ENCODE measurements at regions not wholly inside any gene's neighbourhood (a gene's known extent, or its start where the extent isn't known, plus 50 kb on each side); places are given as distances from the start of the nearest gene placed in this dataset.
"Not testable (repeated sequence)": the region's sequence is repeated elsewhere in the genome, so short reads cannot be mapped to it uniquely, and the experiment has no call there.

GRCh38 chr5:136924490-136924889, 559.1 kb upstream of the TRPC7 start:
- no peak for DNase-seq

- DNase-seq: no peak
Observed at GRCh38 chr5:136910625-136911024, 545.3 kb upstream of the TRPC7 start.

- DNase-seq: no peak
Observed at GRCh38 chr5:136909906-136910305, 544.6 kb upstream of the TRPC7 start.

- DNase-seq: no peak
Observed at GRCh38 chr5:136907371-136907770, 542.0 kb upstream of the TRPC7 start.

- no peak for DNase-seq
Observed at GRCh38 chr5:136906545-136906944, 541.2 kb upstream of the TRPC7 start.

- DNase-seq: no peak
Observed at GRCh38 chr5:136905571-136905970, 540.2 kb upstream of the TRPC7 start.

GRCh38 chr5:136894070-136894469, 528.7 kb upstream of the TRPC7 start:
- no peak for DNase-seq

GRCh38 chr5:136892000-136892399, 526.7 kb upstream of the TRPC7 start:
- DNase-seq: no peak

- no peak for DNase-seq
Observed at GRCh38 chr5:136891175-136891972, 526.0 kb upstream of the TRPC7 start.

- DNase-seq: no peak
Observed at GRCh38 chr5:136890431-136891148, 525.2 kb upstream of the TRPC7 start.

- no peak for DNase-seq
Observed at GRCh38 chr5:136886608-136887007, 521.3 kb upstream of the TRPC7 start.

GRCh38 chr5:136864960-136865359, 499.6 kb upstream of the TRPC7 start:
- no peak for DNase-seq

- DNase-seq: no peak
Observed at GRCh38 chr5:136856648-136857047, 491.3 kb upstream of the TRPC7 start.

GRCh38 chr5:136853971-136854370, 488.6 kb upstream of the TRPC7 start:
- DNase-seq: no peak

GRCh38 chr5:136840601-136841000, 475.3 kb upstream of the TRPC7 start:
- no peak for DNase-seq

GRCh38 chr5:136836093-136836492, 470.7 kb upstream of the TRPC7 start:
- no peak for DNase-seq

- DNase-seq: no peak
Observed at GRCh38 chr5:136820848-136821247, 455.5 kb upstream of the TRPC7 start.

- no peak for DNase-seq
Observed at GRCh38 chr5:136819526-136820302, 454.4 kb upstream of the TRPC7 start.

GRCh38 chr5:136816327-136816726, 451.0 kb upstream of the TRPC7 start:
- no peak for DNase-seq

GRCh38 chr5:136814619-136815378, 449.5 kb upstream of the TRPC7 start:
- no peak for DNase-seq

- DNase-seq: not testable (repeated sequence)
Observed at GRCh38 chr5:136812270-136812669, 446.9 kb upstream of the TRPC7 start.

GRCh38 chr5:136811551-136811950, 446.2 kb upstream of the TRPC7 start:
- no peak for DNase-seq

GRCh38 chr5:136811086-136811485, 445.7 kb upstream of the TRPC7 start:
- no peak for DNase-seq

All from RPMI8226 (cell line).